ENCODE measurements at regions not wholly inside any gene's neighbourhood (a gene's known extent, or its start where the extent isn't known, plus 50 kb on each side); places are given as distances from the start of the nearest gene placed in this dataset.

- no peak for DNase-seq
Observed at GRCh38 chr11:70631624-70632047, 233.3 kb downstream of the CTTN start.

GRCh38 chr11:70633610-70634009, 235.3 kb downstream of the CTTN start:
- DNase-seq, result no peak

- no peak for DNase-seq
Observed at GRCh38 chr11:70636659-70637058, 238.3 kb downstream of the CTTN start.

- DNase-seq, result no peak
Observed at GRCh38 chr11:70637186-70637800, 239.0 kb downstream of the CTTN start.

GRCh38 chr11:70637949-70638583, 239.7 kb downstream of the CTTN start:
- DNase-seq, result no peak

GRCh38 chr11:70640408-70640807, 242.1 kb downstream of the CTTN start:
- DNase-seq, result no peak

GRCh38 chr11:70641369-70641768, 243.0 kb downstream of the CTTN start:
- DNase-seq, result no peak

- DNase-seq, result no peak
Observed at GRCh38 chr11:70642266-70642665, 243.9 kb downstream of the CTTN start.

GRCh38 chr11:70643642-70644041, 245.3 kb downstream of the CTTN start:
- DNase-seq, result no peak

GRCh38 chr11:70644343-70645060, 246.2 kb downstream of the CTTN start:
- no peak for DNase-seq

GRCh38 chr11:70645537-70645936, 247.2 kb downstream of the CTTN start:
- no peak for DNase-seq

GRCh38 chr11:70646272-70647049, 248.1 kb downstream of the CTTN start:
- no peak for DNase-seq

- no peak for DNase-seq
Observed at GRCh38 chr11:70647188-70648166, 249.1 kb downstream of the CTTN start.

GRCh38 chr11:70650075-70650909, 252.0 kb downstream of the CTTN start:
- DNase-seq, result peak; percentile 73

GRCh38 chr11:70651031-70651430, 252.7 kb downstream of the CTTN start:
- no peak for DNase-seq

GRCh38 chr11:70654016-70654415, 255.7 kb downstream of the CTTN start:
- no peak for DNase-seq

GRCh38 chr11:70655816-70656215, 257.5 kb downstream of the CTTN start:
- no peak for DNase-seq

GRCh38 chr11:70656252-70656651, 257.9 kb downstream of the CTTN start:
- no peak for DNase-seq

GRCh38 chr11:70660059-70660888, 261.9 kb downstream of the CTTN start:
- no peak for DNase-seq

- no peak for DNase-seq
Observed at GRCh38 chr11:70660889-70661197, 262.5 kb downstream of the CTTN start.

Measured in T1000 (cell line).